ENCODE measurements at regions not wholly inside any gene's neighbourhood (a gene's known extent, or its start where the extent isn't known, plus 50 kb on each side); places are given as distances from the start of the nearest gene placed in this dataset.

DNA sequence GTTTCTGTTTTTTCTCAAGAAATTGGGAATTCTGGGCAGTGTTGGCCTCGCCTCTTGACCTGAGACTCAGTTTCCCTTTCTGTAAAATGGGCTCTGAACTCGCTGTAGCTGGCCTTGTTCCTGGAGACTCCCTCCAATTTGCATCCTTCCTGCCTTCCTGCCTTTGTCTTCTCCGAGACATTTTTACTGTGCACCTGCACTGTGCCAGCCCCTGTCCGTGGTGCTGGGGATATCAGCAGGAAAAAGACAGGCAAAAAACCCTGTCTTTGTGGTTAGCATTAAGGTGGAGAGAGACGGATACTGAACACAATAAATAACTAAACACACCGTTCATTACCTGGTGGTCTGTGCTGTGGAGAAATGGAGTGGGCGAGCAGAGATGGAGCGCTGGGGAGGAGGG lies 129.8 kb downstream of the AACS start:
- Histone ChIP-seq H3K9ac (ENCODE audit: control insufficient read depth, insufficient read depth, low read length) (no peak overlapping the region), H3K36me3 (ENCODE audit: control insufficient read depth in 2 of 2, insufficient read depth in 2 of 2, low read length in 1 of 2) (no peaks in the 10 kb centered on the region), H3K27me3 (replicated peaks in 1 of 2; ENCODE audit: control insufficient read depth in 2 of 2, insufficient read depth in 2 of 2, low read length in 1 of 2) (peaks cover 0 to 3% of the 10 kb centered on the region in 2 experiments; a peak in 2 of 4 replicates), H3K9me3 (replicated peaks; ENCODE audit: control insufficient read depth, insufficient read depth, low read length) (no peaks in the 10 kb centered on the region), H3K79me2 (ENCODE audit: control insufficient read depth, insufficient read depth, low read length) (no peaks in the 10 kb centered on the region), H3K4me1 (ENCODE audit: control insufficient read depth, insufficient read depth, low read length) (no peaks in the 10 kb centered on the region), H3K4me3 (no peak overlapping the region), H4K20me1 (ENCODE audit: control insufficient read depth, insufficient read depth) (no peaks in the 10 kb centered on the region), H3K4me2 (ENCODE audit: control insufficient read depth, insufficient read depth) (no peak overlapping the region), H3K27ac (ENCODE audit: control insufficient read depth, insufficient read depth) (no peak overlapping the region), H2AFZ (ENCODE audit: control insufficient read depth, low read depth, low read length) (no peak overlapping the region)
- intact Hi-C loops (cut with micrococcal nuclease; ENCODE audit: unreplicated experiment) (no loop called here), in situ Hi-C loops (cut with MboI) (loop anchor here (25.0 kb wide), 1 partner anchor 1667 kb away; no protein-coding TSS in a partner anchor)
- DNase-seq (ENCODE audit: low read depth, low spot score), result no peak
- ChIA-PET CTCF (no interaction called here), POLR2A (no interaction called here), SMC1A (ENCODE audit: uncharacterized antibody, unreplicated experiment) (no interaction called here), RAD21 (ENCODE audit: unreplicated experiment) (no interaction called here)
- TF ChIP-seq BRCA1 (IDR thresholded peaks at IDR 0.05; ENCODE audit: low read depth, low read length) (no peak), HDAC2 (IDR thresholded peaks at IDR 0.05) (no peak)
- TF ChIP-seq, protein P1, sequence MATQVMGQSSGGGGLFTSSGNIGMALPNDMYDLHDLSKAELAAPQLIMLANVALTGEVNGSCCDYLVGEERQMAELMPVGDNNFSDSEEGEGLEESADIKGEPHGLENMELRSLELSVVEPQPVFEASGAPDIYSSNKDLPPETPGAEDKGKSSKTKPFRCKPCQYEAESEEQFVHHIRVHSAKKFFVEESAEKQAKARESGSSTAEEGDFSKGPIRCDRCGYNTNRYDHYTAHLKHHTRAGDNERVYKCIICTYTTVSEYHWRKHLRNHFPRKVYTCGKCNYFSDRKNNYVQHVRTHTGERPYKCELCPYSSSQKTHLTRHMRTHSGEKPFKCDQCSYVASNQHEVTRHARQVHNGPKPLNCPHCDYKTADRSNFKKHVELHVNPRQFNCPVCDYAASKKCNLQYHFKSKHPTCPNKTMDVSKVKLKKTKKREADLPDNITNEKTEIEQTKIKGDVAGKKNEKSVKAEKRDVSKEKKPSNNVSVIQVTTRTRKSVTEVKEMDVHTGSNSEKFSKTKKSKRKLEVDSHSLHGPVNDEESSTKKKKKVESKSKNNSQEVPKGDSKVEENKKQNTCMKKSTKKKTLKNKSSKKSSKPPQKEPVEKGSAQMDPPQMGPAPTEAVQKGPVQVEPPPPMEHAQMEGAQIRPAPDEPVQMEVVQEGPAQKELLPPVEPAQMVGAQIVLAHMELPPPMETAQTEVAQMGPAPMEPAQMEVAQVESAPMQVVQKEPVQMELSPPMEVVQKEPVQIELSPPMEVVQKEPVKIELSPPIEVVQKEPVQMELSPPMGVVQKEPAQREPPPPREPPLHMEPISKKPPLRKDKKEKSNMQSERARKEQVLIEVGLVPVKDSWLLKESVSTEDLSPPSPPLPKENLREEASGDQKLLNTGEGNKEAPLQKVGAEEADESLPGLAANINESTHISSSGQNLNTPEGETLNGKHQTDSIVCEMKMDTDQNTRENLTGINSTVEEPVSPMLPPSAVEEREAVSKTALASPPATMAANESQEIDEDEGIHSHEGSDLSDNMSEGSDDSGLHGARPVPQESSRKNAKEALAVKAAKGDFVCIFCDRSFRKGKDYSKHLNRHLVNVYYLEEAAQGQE (IDR thresholded peaks at IDR 0.05; ENCODE audit: low read depth, low read length), result peak; percentile 66; the same call in 1 of the 2 replicates
- no peak for ATAC-seq
- 30% methylated on average over 8 of the region's 8 CpGs for WGBS (ENCODE audit: insufficient coverage, insufficient replicate concordance, low lambda C conversion rate, missing lambda C conversion rate)
- FAIRE-seq, result no peak
- no TSS peak for BruUV-seq (replicated peaks)

DNA sequence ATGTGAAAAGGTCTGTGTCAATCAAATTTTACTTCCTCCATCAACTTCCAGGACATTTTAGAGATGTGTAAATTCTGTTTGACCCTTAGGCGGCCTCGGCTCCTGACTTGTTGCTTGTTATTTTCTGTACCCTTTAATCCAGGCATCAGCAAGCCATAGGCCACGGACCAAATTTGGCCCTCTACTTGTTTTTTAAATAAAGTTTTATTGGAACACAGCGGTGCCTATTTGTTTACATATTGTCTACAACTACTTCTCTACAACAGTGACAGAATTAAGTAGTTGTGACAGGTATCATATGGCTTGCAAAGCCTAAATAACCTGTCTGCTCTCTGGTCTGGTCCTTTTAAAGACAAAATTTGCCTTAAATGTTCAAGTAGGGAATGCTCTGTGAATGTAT lies 132.1 kb downstream of the AACS start:
- in situ Hi-C loops (cut with MboI) (loop anchor here (25.0 kb wide), 1 partner anchor 1665 kb away; no protein-coding TSS in a partner anchor), intact Hi-C loops (cut with micrococcal nuclease; ENCODE audit: unreplicated experiment) (no loop called here)
- H3K4me3 ChIP-seq, result no peak overlapping the region
- H3K4me2 ChIP-seq (ENCODE audit: control insufficient read depth, insufficient read depth), result no peak overlapping the region
- peaks cover 0 to 3% of the 10 kb centered on the region in 2 experiments; a peak in 2 of 4 replicates for H3K27me3 ChIP-seq (replicated peaks in 1 of 2; ENCODE audit: control insufficient read depth in 2 of 2, insufficient read depth in 2 of 2, low read length in 1 of 2)
- 24% methylated on average over 4 of the region's 4 CpGs for WGBS (ENCODE audit: insufficient coverage, insufficient replicate concordance, low lambda C conversion rate, missing lambda C conversion rate)
- no peaks in the 10 kb centered on the region for H3K79me2 ChIP-seq (ENCODE audit: control insufficient read depth, insufficient read depth, low read length)
- ChIA-PET SMC1A (ENCODE audit: uncharacterized antibody, unreplicated experiment) (no interaction called here), CTCF (no interaction called here), RAD21 (ENCODE audit: unreplicated experiment) (no interaction called here), POLR2A (no interaction called here)
- no peak for ATAC-seq
- H3K9ac ChIP-seq (ENCODE audit: control insufficient read depth, insufficient read depth, low read length), result no peak overlapping the region
- H4K20me1 ChIP-seq (ENCODE audit: control insufficient read depth, insufficient read depth), result no peaks in the 10 kb centered on the region
- DNase-seq (ENCODE audit: low read depth, low spot score), result no peak
- H3K9me3 ChIP-seq (replicated peaks; ENCODE audit: control insufficient read depth, insufficient read depth, low read length), result no peaks in the 10 kb centered on the region; the same call in 2 of the 3 replicates
- FAIRE-seq, result no peak
- H3K4me1 ChIP-seq (ENCODE audit: control insufficient read depth, insufficient read depth, low read length), result no peaks in the 10 kb centered on the region
- TF ChIP-seq, protein P2, sequence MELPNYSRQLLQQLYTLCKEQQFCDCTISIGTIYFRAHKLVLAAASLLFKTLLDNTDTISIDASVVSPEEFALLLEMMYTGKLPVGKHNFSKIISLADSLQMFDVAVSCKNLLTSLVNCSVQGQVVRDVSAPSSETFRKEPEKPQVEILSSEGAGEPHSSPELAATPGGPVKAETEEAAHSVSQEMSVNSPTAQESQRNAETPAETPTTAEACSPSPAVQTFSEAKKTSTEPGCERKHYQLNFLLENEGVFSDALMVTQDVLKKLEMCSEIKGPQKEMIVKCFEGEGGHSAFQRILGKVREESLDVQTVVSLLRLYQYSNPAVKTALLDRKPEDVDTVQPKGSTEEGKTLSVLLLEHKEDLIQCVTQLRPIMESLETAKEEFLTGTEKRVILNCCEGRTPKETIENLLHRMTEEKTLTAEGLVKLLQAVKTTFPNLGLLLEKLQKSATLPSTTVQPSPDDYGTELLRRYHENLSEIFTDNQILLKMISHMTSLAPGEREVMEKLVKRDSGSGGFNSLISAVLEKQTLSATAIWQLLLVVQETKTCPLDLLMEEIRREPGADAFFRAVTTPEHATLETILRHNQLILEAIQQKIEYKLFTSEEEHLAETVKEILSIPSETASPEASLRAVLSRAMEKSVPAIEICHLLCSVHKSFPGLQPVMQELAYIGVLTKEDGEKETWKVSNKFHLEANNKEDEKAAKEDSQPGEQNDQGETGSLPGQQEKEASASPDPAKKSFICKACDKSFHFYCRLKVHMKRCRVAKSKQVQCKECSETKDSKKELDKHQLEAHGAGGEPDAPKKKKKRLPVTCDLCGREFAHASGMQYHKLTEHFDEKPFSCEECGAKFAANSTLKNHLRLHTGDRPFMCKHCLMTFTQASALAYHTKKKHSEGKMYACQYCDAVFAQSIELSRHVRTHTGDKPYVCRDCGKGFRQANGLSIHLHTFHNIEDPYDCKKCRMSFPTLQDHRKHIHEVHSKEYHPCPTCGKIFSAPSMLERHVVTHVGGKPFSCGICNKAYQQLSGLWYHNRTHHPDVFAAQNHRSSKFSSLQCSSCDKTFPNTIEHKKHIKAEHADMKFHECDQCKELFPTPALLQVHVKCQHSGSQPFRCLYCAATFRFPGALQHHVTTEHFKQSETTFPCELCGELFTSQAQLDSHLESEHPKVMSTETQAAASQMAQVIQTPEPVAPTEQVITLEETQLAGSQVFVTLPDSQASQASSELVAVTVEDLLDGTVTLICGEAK (IDR thresholded peaks at IDR 0.05; ENCODE audit: borderline replicate concordance), result peak; percentile 29; the same call in 1 of the 2 replicates
- TF ChIP-seq POLR2AphosphoS5 (IDR thresholded peaks at IDR 0.05; ENCODE audit: low read length), result no peak
- TF ChIP-seq RAD21 (IDR thresholded peaks at IDR 0.05; ENCODE audit: insufficient read depth, low read depth, low read length), result no peak
- H3K36me3 ChIP-seq (ENCODE audit: control insufficient read depth in 2 of 2, insufficient read depth in 2 of 2, low read length in 1 of 2), result no peaks in the 10 kb centered on the region
- no peak overlapping the region for H3K27ac ChIP-seq (ENCODE audit: control insufficient read depth, insufficient read depth)
- no TSS peak for BruUV-seq (replicated peaks)
- H2AFZ ChIP-seq (ENCODE audit: control insufficient read depth, low read depth, low read length), result no peak overlapping the region
